Panc1 (cell line): ENCODE measurements at regions not wholly inside any gene's neighbourhood (a gene's known extent, or its start where the extent isn't known, plus 50 kb on each side); places are given as distances from the start of the nearest gene placed in this dataset.
"Not testable (repeated sequence)": the region's sequence is repeated elsewhere in the genome, so short reads cannot be mapped to it uniquely, and the experiment has no call there.

ENCODE experiments used
- ATAC-seq: fragments of 200-7000 bp; cut with Tn5 transposase; 2 replicates; pipeline ENCODE4 v1.9.1; 2020; ENCODE audit warnings: mild to moderate bottlenecking, moderate library complexity
- BruUV-seq: library from RNA; stranded (reverse); fragments of 400-500 nt; replicated peaks from 2 replicates; lab custom pipeline; 2021; lab: Mats Ljungman, UMichigan
- CTCF ChIA-PET: fragments of 300-600 bp; sonication (Branson Sonifier 250); formaldehyde crosslinking; loops from one replicate; lab custom pipeline; 2022; ENCODE audit warnings: antibody characterized with exemption; lab: Charles Lee
- POLR2A ChIA-PET: fragments of 300-600 bp; sonication (Branson Sonifier 250); formaldehyde crosslinking; loops from one replicate; lab custom pipeline; 2022; ENCODE audit warnings: antibody characterized with exemption; lab: Charles Lee
- DNase-seq: peaks from one replicate; pipeline ENCODE4 v3.0.0-alpha.2; 2010; ENCODE audit warnings: low read depth, low spot score
- H3K27ac ChIP-seq: 2 replicates; pipeline ENCODE4 v1.5.1; 2011; ENCODE audit warnings: mild to moderate bottlenecking, low read length, inconsistent platforms
- H3K27me3 ChIP-seq: fragments of 200-500 bp; sonication (Bioruptor generic); 2 replicates; pipeline ENCODE4 v1.6.0; 2014; ENCODE audit warnings: low read length, inconsistent platforms; ENCODE audit not compliant: control insufficient read depth, insufficient read depth
- H3K36me3 ChIP-seq: fragments of 200-500 bp; sonication (Bioruptor generic); 2 replicates; pipeline ENCODE4 v1.5.1; 2014; ENCODE audit warnings: inconsistent platforms, mild to moderate bottlenecking, low read length, moderate library complexity; ENCODE audit not compliant: control insufficient read depth, insufficient read depth
- H3K4me1 ChIP-seq: 2 replicates; pipeline ENCODE4 v1.5.1; 2011; ENCODE audit warnings: inconsistent platforms, mild to moderate bottlenecking, low read length, moderate library complexity; ENCODE audit not compliant: control insufficient read depth, insufficient read depth
- H3K4me3 ChIP-seq, 2 experiments: 2 replicates each; pipeline ENCODE4 v1.5.1; 2011 to 2012; ENCODE audit warnings: low read depth in 2 of 2, low read length in 2 of 2, mild to moderate bottlenecking in 2 of 2, inconsistent platforms in 1 of 2, moderate library complexity in 1 of 2
- H3K9me3 ChIP-seq: fragments of 200-500 bp; sonication (Bioruptor generic); 2 replicates; pipeline ENCODE4 v1.5.1; 2014; ENCODE audit warnings: low read depth, mild to moderate bottlenecking, inconsistent platforms, low read length, moderate library complexity; ENCODE audit not compliant: control insufficient read depth, insufficient read depth
- CTCF ChIP-seq: fragments of 450-650 bp; IDR thresholded peaks from 2 replicates; pipeline ENCODE4 v1.5.1; 2017; ENCODE audit warnings: mild to moderate bottlenecking
- POLR2AphosphoS5 ChIP-seq: IDR thresholded peaks from 2 replicates; pipeline ENCODE4 v1.6.1; 2012; ENCODE audit warnings: mild to moderate bottlenecking, low read depth, low read length, moderate library complexity
- REST ChIP-seq, 2 experiments: IDR thresholded peaks; 2 replicates each; pipeline ENCODE4 v1.6.1; 2011 to 2012; ENCODE audit warnings: low read depth in 2 of 2, control low read depth in 1 of 2, low read length in 1 of 2, mild to moderate bottlenecking in 1 of 2, moderate library complexity in 1 of 2; ENCODE audit not compliant: insufficient read depth in 1 of 2
- SIN3A ChIP-seq: IDR thresholded peaks from 2 replicates; pipeline ENCODE4 v1.6.1; 2012; ENCODE audit warnings: low read depth, mild to moderate bottlenecking, low read length, moderate library complexity, borderline replicate concordance; ENCODE audit not compliant: insufficient read depth
- TCF7L2 ChIP-seq: IDR thresholded peaks from 2 replicates; pipeline ENCODE4 v1.6.1; 2011; ENCODE audit warnings: mild to moderate bottlenecking, low read depth, low read length, inconsistent platforms
- in situ Hi-C: cut with HindIII; loops from 2 replicates; pipeline ENCODE4 v1.10.0; 2016; ENCODE audit warnings: low sequenced_read_pairs, low pct_unique_long_range_greater_than_20kb
- intact Hi-C: fragments of 100-400 bp; cut with micrococcal nuclease; formaldehyde crosslinking; loops from one replicate; pipeline ENCODE4 v1.10.0; 2022; ENCODE audit not compliant: unreplicated experiment

DNA sequence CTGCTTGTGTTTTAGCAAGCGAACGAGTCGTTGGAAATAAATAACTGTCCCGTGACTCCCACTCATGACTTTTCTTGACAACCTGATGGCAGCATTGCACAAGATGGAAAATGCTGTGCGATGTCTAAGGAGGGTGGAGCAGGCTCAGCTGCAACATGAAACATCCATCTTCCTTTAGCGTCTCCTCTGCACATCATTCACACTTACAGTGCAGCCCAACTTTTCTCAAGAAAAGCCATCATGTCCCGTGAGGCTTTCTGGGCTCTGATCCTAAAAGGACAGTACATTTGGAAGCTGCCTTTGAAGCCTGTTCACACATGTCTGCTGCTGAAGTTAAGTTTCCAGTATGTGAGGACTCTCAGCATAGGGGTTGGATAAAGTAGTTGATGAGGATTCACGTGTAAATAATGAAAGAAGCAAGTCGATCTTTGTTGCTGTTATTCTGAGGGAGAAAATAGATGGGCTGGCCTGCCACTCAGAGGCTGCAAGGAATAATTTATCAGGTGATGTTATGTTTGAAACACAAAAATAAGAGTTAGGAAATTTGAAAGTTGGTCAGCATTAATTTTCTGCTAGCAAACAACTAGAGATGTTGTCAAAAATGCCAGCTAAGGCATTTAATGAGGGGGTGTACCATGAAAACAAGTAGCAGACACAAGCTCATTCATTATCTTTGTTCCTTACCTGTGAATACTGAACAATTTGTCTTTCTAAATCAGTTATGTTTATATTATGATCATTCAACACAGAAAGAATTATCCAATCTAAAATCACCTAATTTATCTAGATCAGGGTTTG, 328.7 kb upstream of the ZFP42 start:
- CTCF ChIA-PET, result no interaction called here
- no peak for DNase-seq
- TF ChIP-seq TCF7L2, result no peak

GRCh38 chr4:187668526-187669082, 327.0 kb upstream of the ZFP42 start:
- TF ChIP-seq SIN3A (no peak), TCF7L2 (no peak), REST (IDR thresholded peaks at IDR 0.05; ENCODE audit: insufficient read depth in 1 of 2, low read depth in 2 of 2, low read length in 1 of 2) (no peak), CTCF (no peak), POLR2AphosphoS5 (no peak)
- Histone ChIP-seq H3K9me3 (no peaks in the 10 kb centered on the region), H3K36me3 (no peaks in the 10 kb centered on the region), H3K27me3 (no peaks in the 10 kb centered on the region), H3K4me3 (no peak overlapping the region), H3K27ac (no peak overlapping the region), H3K4me1 (no peaks in the 10 kb centered on the region)
- in situ Hi-C loops (no loop called here), intact Hi-C loops (no loop called here)
- ChIA-PET POLR2A (no interaction called here), CTCF (no interaction called here)
- BruUV-seq, result no TSS peak
- DNase-seq (no peak), ATAC-seq (no peak)

More for the DNA sequence above, 328.7 kb upstream of the ZFP42 start:
- in situ Hi-C loops, result no loop called here
- H3K9me3 ChIP-seq, result no peaks in the 10 kb centered on the region
- no TSS peak for BruUV-seq
- intact Hi-C loops, result no loop called here
- H3K36me3 ChIP-seq, result no peaks in the 10 kb centered on the region
- H3K27ac ChIP-seq, result no peak overlapping the region
- no peaks in the 10 kb centered on the region for H3K4me1 ChIP-seq
- POLR2A ChIA-PET, result no interaction called here
- ATAC-seq, result no peak
- no peak overlapping the region for H3K4me3 ChIP-seq
- no peaks in the 10 kb centered on the region for H3K27me3 ChIP-seq

DNA sequence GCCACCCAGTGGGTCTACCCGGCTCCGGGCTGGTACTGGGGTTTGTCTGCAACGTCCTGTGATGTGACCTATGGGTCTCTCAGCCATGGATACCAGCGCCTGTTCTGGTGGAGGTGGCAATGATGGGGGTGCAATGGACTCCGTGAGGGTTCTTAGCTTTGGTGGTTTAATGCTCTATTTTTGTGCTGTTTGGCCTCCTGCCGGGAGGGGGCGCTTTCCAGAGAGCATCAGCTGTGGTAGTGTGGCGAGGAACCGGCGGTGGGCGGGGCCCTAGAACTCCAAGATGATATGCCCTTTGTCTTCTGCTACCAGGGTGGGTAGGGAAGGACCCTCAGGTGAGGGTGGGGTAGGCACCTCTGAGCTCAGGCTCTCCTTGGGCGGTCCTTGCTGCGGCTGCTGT, 324.1 kb upstream of the ZFP42 start:
- H3K4me1 ChIP-seq, BruUV-seq, in situ Hi-C loops, H3K9me3 ChIP-seq, H3K36me3 ChIP-seq, H3K27me3 ChIP-seq, ATAC-seq, H3K27ac ChIP-seq, DNase-seq, H3K4me3 ChIP-seq, intact Hi-C loops, POLR2A ChIA-PET, CTCF ChIA-PET: not testable (repeated sequence)
- TF ChIP-seq CTCF, result peak; percentile 16; the same call in 1 of the 2 replicates

DNA sequence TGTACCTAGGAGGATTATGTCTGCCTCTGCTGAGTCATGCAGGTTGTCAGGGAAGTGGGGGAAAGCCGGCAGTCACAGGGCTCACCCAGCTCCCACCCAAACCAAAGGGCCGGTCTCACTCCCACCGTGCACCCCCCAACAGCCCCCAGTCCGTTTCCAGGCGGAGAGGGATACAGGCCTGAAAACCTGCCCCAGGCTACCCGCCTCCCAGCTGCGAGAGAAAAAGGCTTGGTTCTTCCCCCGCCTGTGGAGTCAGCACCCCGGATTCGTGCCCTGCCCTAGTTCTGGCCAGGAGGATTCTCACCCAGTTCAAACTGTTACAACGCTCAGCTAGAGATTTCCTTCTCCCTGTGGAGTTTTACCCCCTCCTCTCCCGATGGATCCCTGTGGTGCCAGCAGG, 323.6 kb upstream of the ZFP42 start:
- H3K36me3 ChIP-seq, DNase-seq, BruUV-seq, H3K27ac ChIP-seq, H3K4me1 ChIP-seq, H3K4me3 ChIP-seq, H3K27me3 ChIP-seq, POLR2A ChIA-PET, ATAC-seq, H3K9me3 ChIP-seq, CTCF ChIA-PET, in situ Hi-C loops, intact Hi-C loops: not testable (repeated sequence)
